NT2/D1 (cell line): ENCODE measurements at regions not wholly inside any gene's neighbourhood (a gene's known extent, or its start where the extent isn't known, plus 50 kb on each side); places are given as distances from the start of the nearest gene placed in this dataset.

Experiments used
- DNase-seq: peaks from one replicate; pipeline ENCODE4 v3.0.0-alpha.2; 2011; ENCODE audit warnings: low read depth, low spot score
- H3K27me3 ChIP-seq: 2 replicates; pipeline ENCODE4 v1.6.0; 2011; ENCODE audit warnings: mild to moderate bottlenecking; ENCODE audit not compliant: insufficient read length, insufficient read depth
- H3K36me3 ChIP-seq: 2 replicates; pipeline ENCODE4 v1.6.1; 2011; ENCODE audit warnings: mild to moderate bottlenecking, low read length, mixed read lengths; ENCODE audit not compliant: insufficient read depth, insufficient read length
- H3K4me1 ChIP-seq: 2 replicates; pipeline ENCODE4 v1.5.1; 2011; ENCODE audit not compliant: insufficient read depth, insufficient read length
- H3K4me3 ChIP-seq: 2 replicates; pipeline ENCODE4 v1.5.1; 2011; ENCODE audit warnings: low read depth; ENCODE audit not compliant: insufficient read length
- H3K9ac ChIP-seq: 2 replicates; pipeline ENCODE4 v1.6.0; 2011; ENCODE audit warnings: low read depth; ENCODE audit not compliant: insufficient read length
- H3K9me3 ChIP-seq: 2 replicates; pipeline ENCODE4 v1.5.1; 2011; ENCODE audit warnings: mild to moderate bottlenecking, low read length; ENCODE audit not compliant: insufficient read depth
- SUZ12 ChIP-seq: IDR thresholded peaks from 2 replicates; pipeline ENCODE4 v1.6.1; 2011; ENCODE audit not compliant: insufficient read length, insufficient read depth; ENCODE audit errors: extremely low read depth
- YY1 ChIP-seq: IDR thresholded peaks from 2 replicates; pipeline ENCODE4 v1.6.1; 2011; ENCODE audit not compliant: insufficient read length, insufficient read depth
- ZNF274 ChIP-seq: IDR thresholded peaks from 2 replicates; pipeline ENCODE4 v1.6.1; 2011; ENCODE audit warnings: mild to moderate bottlenecking, low read depth, low read length

DNA sequence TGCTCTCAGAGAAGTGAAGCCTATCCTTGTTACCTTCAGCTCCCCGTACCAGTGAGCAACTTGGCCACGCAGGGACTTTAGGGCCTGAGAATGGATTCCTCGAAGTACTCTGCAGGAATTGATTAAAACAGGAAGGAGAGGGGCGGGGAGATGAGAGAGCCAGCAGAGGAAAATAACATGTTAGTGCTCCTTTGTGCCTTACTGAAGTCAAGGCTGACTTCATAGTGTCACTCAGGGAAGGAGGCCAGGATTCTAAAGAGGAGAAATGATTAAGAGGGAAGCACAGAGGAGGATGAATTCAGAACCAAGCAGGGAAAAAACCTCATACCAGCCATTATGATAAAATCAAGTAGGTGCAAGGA is 195.6 kb upstream of the RHOBTB1 start:
- H3K36me3 ChIP-seq, result no peaks in the 10 kb centered on the region
- TF ChIP-seq SUZ12, result no peak
- no peak for TF ChIP-seq ZNF274
- no peak for TF ChIP-seq YY1
- peaks cover 8% of the 10 kb centered on the region; the same call in 1 of the 2 replicates for H3K9me3 ChIP-seq
- DNase-seq, result no peak
- no peak overlapping the region for H3K4me3 ChIP-seq
- no peaks in the 10 kb centered on the region for H3K27me3 ChIP-seq
- H3K9ac ChIP-seq, result no peak overlapping the region
- H3K4me1 ChIP-seq, result no peaks in the 10 kb centered on the region

DNA sequence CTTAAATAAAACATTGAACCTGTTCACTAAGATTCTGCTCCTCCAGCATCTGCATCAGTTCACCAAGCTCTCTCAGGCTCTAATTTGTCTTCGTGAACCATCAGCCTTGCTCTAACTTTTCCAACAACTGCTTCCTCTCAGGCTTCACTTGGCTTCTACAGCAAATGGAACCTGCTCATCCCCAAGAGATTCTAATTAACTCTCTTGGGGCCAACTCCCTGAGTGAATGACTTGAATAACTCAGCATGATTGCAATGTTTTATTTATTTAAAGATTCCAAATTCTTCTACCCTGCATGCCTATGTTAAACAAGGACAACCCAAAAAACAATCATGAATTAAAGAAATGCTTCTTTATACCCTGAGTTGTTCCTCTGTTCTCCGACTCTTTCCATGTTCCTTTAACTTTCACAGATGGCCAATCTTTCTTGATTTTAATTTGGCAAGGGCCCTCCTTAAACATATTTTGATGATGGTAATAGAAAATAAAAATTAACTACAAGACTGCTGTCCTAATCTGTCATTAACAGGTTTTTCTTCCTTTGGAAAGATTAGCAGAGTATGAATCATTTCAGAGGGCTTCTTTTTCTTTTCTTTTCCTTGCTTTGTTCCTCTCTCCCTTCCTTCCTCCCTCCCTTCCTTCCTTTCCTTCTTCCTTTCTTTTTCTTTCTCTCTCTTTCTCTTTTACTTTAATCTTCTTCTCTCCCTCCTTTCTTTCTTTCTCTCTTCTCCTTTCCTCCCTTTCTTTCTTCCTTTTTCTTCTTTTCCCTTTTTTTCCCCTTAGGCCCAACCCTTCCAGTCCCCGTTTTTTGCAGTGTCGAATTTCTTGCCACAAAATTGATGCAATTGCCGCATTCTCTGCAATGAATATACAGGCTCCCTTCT is 195.0 kb upstream of the RHOBTB1 start:
- no peak for DNase-seq
- no peaks in the 10 kb centered on the region for H3K36me3 ChIP-seq
- TF ChIP-seq YY1 (no peak), ZNF274 (no peak)

DNA sequence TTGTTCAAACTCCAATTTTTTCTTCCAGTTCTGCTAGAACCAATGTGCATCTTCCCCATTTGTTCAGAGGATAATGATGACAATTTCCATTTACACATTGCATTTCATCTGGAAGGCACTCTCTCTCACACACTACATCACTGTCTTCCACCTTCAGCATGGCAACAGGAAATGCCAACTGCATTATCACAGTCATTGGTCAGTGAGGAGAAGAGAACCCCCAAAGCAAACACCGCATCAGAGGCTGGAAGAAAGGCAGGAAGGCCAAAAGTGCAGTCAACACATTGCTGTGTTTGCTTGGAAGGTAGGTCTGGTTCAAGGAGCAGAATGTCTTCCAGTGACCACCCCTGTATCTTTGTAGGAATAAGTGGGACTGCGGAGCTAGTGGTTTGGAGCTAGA is 192.2 kb upstream of the RHOBTB1 start:
- H3K4me3 ChIP-seq, result no peak overlapping the region
- H3K27me3 ChIP-seq, result no peaks in the 10 kb centered on the region
- H3K9ac ChIP-seq, result no peak overlapping the region
- no peaks in the 10 kb centered on the region for H3K4me1 ChIP-seq
- TF ChIP-seq SUZ12 (no peak), ZNF274 (no peak), YY1 (no peak)
- no peaks in the 10 kb centered on the region for H3K36me3 ChIP-seq
- no peaks in the 10 kb centered on the region for H3K9me3 ChIP-seq
- no peak for DNase-seq

More for the DNA sequence above, 195.0 kb upstream of the RHOBTB1 start:
- H3K9ac ChIP-seq, result no peak overlapping the region
- H3K4me1 ChIP-seq, result no peaks in the 10 kb centered on the region
- H3K27me3 ChIP-seq, result no peaks in the 10 kb centered on the region
- H3K4me3 ChIP-seq, result no peak overlapping the region
- peaks cover 8% of the 10 kb centered on the region; the same call in 1 of the 2 replicates for H3K9me3 ChIP-seq

DNA sequence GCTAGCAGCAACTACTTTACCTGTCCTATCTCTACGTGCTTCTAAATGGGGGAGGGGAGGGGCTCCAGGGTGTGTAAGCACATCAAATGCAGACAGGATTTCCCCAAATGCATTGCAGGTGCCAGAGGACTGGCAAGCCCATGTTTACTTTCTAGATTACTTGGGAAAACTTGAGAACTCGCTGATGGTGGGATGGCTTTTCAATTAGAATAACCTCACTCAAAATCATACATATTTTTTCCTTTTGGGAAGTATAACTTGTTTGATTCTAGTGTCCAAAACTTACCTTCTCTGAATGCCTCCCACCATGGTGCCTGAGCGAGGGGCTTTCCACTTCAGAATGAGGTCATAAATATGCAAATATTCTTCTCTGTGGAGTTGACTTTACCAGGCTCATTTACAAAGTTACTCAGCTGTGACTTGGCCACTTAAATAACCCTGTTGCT is 191.3 kb upstream of the RHOBTB1 start:
- no peaks in the 10 kb centered on the region for H3K27me3 ChIP-seq
- no peak overlapping the region for H3K4me3 ChIP-seq
- no peak for TF ChIP-seq YY1
- no peak for TF ChIP-seq ZNF274
- TF ChIP-seq SUZ12, result no peak
- H3K36me3 ChIP-seq, result no peaks in the 10 kb centered on the region
- H3K4me1 ChIP-seq, result no peaks in the 10 kb centered on the region
- no peaks in the 10 kb centered on the region for H3K9me3 ChIP-seq
- DNase-seq, result no peak
- H3K9ac ChIP-seq, result no peak overlapping the region

DNA sequence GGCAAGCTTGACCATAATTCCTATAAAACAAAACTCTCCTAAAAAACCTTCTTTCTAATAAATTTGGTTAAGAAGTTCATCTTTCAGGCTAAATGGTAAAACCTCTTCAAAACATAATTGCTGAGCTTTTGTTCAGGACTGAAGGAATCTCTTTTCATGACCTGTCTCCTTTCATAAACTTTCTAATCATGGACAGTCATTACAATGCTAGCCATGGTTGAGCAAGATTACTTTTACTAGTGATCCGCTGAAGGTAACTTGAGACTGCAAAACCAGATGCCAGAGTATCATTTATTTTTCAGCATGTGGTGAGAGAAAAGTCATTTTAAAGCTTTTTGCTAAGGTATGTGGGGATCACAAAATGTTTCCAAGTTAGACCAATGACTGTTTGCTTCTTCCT is 186.4 kb upstream of the RHOBTB1 start:
- Histone ChIP-seq H3K9ac (no peak overlapping the region), H3K36me3 (no peaks in the 10 kb centered on the region), H3K9me3 (no peaks in the 10 kb centered on the region), H3K27me3 (no peaks in the 10 kb centered on the region), H3K4me1 (no peaks in the 10 kb centered on the region), H3K4me3 (no peak overlapping the region)
- DNase-seq, result no peak
- TF ChIP-seq ZNF274 (no peak), YY1 (no peak), SUZ12 (no peak)

DNA sequence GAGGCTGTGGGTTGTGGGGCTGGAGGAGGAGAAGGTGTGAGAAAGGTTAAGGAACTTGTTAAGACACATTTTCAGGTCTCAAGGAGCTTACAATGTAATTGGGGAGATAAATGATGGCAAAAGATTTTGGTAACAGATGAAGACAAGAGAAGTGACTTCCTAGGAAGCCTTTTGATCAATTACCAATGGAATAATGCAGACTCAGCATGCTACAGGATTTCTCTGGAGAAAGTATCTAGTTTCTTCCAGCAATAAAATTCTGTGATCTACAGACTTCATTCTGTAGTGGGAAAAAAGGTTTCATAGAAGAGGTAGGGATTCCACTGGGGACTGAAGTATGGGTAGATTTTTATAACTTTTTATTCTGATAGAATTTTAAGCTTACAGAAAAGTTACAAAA is 184.2 kb upstream of the RHOBTB1 start:
- Histone ChIP-seq H3K9ac (no peak overlapping the region), H3K4me3 (no peak overlapping the region)

DNA sequence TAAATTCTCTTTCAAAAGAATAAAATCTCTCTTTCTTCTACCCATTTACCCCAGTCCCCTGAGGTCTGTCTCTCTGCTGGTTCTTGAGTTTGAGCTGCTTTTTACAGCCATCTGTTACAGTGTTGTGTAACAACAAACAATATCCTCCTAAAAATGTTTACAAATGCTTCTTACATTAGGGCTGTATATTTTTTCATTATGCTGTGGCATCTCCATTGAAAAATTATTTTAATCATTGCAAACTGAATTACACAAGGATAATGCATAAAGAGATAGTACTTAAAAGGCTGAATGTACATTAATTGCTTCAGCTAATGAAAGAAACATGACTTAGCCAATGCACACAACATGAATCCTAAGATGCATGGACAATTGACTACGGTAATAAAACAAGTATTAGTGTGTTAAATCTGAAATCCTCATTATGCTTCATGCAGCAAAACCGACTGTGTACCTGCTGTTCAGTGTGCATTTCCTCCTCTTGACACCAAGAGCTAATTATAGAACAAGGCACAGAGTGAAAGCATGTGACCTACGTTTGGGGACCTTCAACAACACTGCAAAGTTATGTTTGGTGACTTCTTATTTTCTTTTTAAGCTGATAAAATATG is 181.7 kb upstream of the RHOBTB1 start:
- H3K36me3 ChIP-seq, result no peaks in the 10 kb centered on the region
- H3K9me3 ChIP-seq, result no peaks in the 10 kb centered on the region
- no peak for TF ChIP-seq YY1
- TF ChIP-seq ZNF274, result no peak
- no peak for TF ChIP-seq SUZ12
- H3K4me3 ChIP-seq, result no peak overlapping the region
- no peaks in the 10 kb centered on the region for H3K4me1 ChIP-seq
- no peaks in the 10 kb centered on the region for H3K27me3 ChIP-seq
- H3K9ac ChIP-seq, result no peak overlapping the region
- no peak for DNase-seq

More for the DNA sequence above, 184.2 kb upstream of the RHOBTB1 start:
- no peaks in the 10 kb centered on the region for H3K9me3 ChIP-seq
- DNase-seq, result no peak
- no peaks in the 10 kb centered on the region for H3K36me3 ChIP-seq
- no peak for TF ChIP-seq YY1
- TF ChIP-seq ZNF274, result no peak
- no peak for TF ChIP-seq SUZ12
- no peaks in the 10 kb centered on the region for H3K4me1 ChIP-seq
- no peaks in the 10 kb centered on the region for H3K27me3 ChIP-seq
